22Rv1 (cell line): ENCODE measurements at regions not wholly inside any gene's neighbourhood (a gene's known extent, or its start where the extent isn't known, plus 50 kb on each side); places are given as distances from the start of the nearest gene placed in this dataset.

Source experiments
- ZFX ChIP-seq: fragments of 450-650 bp; IDR thresholded peaks from 2 replicates; pipeline ENCODE4 v1.6.1; 2017; ENCODE audit warnings: antibody characterized with exemption, borderline replicate concordance
- TF ChIP-seq, protein P1 (sequence below): fragments of 450-650 bp; IDR thresholded peaks from 2 replicates; pipeline ENCODE4 v1.5.1; 2017; ENCODE audit warnings: mild to moderate bottlenecking

DNA sequence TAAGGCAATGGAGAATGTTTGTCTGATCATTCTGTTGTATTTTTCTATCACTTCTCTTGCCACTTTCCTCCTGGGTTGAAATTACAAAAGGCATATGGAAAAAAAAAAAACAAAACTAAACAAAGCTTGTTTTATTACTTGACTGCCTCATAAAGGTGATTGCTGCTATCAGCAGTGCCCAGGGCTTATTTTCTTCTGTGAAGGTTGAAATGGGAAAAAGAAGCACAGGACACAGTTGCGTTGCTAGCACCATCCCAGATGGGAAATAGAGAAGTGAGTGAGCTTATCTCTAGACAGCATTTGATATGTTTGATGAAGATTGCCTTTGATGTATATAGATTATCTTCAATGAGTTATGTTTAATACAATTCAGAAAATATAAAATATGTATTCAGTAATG, 633.8 kb upstream of the ZNF804A start:
- TF ChIP-seq, protein P1, sequence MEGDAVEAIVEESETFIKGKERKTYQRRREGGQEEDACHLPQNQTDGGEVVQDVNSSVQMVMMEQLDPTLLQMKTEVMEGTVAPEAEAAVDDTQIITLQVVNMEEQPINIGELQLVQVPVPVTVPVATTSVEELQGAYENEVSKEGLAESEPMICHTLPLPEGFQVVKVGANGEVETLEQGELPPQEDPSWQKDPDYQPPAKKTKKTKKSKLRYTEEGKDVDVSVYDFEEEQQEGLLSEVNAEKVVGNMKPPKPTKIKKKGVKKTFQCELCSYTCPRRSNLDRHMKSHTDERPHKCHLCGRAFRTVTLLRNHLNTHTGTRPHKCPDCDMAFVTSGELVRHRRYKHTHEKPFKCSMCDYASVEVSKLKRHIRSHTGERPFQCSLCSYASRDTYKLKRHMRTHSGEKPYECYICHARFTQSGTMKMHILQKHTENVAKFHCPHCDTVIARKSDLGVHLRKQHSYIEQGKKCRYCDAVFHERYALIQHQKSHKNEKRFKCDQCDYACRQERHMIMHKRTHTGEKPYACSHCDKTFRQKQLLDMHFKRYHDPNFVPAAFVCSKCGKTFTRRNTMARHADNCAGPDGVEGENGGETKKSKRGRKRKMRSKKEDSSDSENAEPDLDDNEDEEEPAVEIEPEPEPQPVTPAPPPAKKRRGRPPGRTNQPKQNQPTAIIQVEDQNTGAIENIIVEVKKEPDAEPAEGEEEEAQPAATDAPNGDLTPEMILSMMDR, result no peak
- TF ChIP-seq ZFX, result no peak
